GM19397 (cell line): ENCODE measurements at regions not wholly inside any gene's neighbourhood (a gene's known extent, or its start where the extent isn't known, plus 50 kb on each side); places are given as distances from the start of the nearest gene placed in this dataset.

Experiments
- ATAC-seq: cut with Tn5 transposase; IDR thresholded peaks from one replicate; pipeline ENCODE4 v1.9.1; 2021; ENCODE audit warnings: mild to moderate bottlenecking, moderate library complexity; ENCODE audit not compliant: unreplicated experiment

- ATAC-seq, result no peak
These were observed 72.7 kb upstream of the SPOPL start for GRCh38 chr2:138428710-138429440.

GRCh38 chr2:138430181-138430580 is 71.4 kb upstream of the SPOPL start:
- no peak for ATAC-seq

GRCh38 chr2:138432971-138433370 is 68.6 kb upstream of the SPOPL start:
- ATAC-seq, result no peak

GRCh38 chr2:138433995-138434951 is 67.3 kb upstream of the SPOPL start:
- ATAC-seq, result no peak

GRCh38 chr2:138435701-138436100 is 65.9 kb upstream of the SPOPL start:
- no peak for ATAC-seq

- no peak for ATAC-seq
These were observed 61.8 kb upstream of the SPOPL start for GRCh38 chr2:138439733-138440132.

GRCh38 chr2:138440759-138441158 is 60.8 kb upstream of the SPOPL start:
- ATAC-seq, result no peak

GRCh38 chr2:138441916-138442315 is 59.7 kb upstream of the SPOPL start:
- no peak for ATAC-seq

GRCh38 chr2:138444411-138444810 is 57.2 kb upstream of the SPOPL start:
- no peak for ATAC-seq

- ATAC-seq, result no peak
These were observed 56.3 kb upstream of the SPOPL start for GRCh38 chr2:138445227-138445626.

- ATAC-seq, result no peak
These were observed 55.5 kb upstream of the SPOPL start for GRCh38 chr2:138446043-138446442.

- ATAC-seq, result no peak
These were observed 53.5 kb upstream of the SPOPL start for GRCh38 chr2:138447889-138448570.
